ENCODE measurements at regions not wholly inside any gene's neighbourhood (a gene's known extent, or its start where the extent isn't known, plus 50 kb on each side); places are given as distances from the start of the nearest gene placed in this dataset.

DNA sequence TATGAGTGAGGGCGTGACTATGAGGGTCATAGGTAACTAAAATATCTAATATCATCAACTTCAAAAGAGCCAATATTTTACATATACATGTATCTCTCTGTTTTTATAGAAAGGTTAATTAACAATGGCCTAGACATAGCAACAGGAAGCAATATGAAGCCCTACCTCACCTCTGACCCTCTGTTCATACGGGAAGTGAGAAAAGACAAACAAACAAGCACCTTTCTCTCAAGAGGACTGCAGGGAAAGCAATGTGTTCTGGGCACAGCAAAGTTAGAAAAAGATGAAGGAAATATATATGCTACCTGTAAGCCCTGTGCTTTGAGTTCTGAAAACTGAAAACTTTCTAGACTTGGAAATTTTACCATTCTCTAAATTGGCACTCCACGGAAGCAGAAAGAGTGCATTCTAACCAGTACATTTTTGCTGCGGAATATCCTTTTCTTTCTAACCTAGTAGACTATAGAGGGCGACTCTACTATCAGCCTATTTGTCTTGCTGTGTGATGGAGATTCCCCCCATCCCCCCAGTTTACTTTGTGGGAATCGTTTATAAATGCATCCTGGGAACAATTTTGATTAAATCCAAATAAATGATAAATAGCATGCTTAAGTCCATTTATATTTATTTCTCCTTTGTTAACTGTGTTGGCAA lies 830.4 kb upstream of the FAT3 start:
- no peaks in the 10 kb centered on the region for H3K36me3 ChIP-seq (ENCODE audit: control insufficient read depth, insufficient read depth, low read length)
- H3K27me3 ChIP-seq (ENCODE audit: control insufficient read depth, insufficient read depth, low read length, poor library complexity, severe bottlenecking) = no peaks in the 10 kb centered on the region
- WGBS, 2 experiments = 90 to 91% methylated on average over 4 to 5 of the region's 6 CpGs
- no peak overlapping the region for H3K27ac ChIP-seq (ENCODE audit: insufficient read depth, low read depth, low read length, poor library complexity, severe bottlenecking)
- no peak overlapping the region for H3K4me3 ChIP-seq (ENCODE audit: insufficient read depth, low read depth, low read length)
- no peaks in the 10 kb centered on the region for H3K4me1 ChIP-seq (ENCODE audit: control insufficient read depth, insufficient read depth, low read length)
- no peaks in the 10 kb centered on the region for H3K9me3 ChIP-seq (ENCODE audit: control insufficient read depth, low read length)

DNA sequence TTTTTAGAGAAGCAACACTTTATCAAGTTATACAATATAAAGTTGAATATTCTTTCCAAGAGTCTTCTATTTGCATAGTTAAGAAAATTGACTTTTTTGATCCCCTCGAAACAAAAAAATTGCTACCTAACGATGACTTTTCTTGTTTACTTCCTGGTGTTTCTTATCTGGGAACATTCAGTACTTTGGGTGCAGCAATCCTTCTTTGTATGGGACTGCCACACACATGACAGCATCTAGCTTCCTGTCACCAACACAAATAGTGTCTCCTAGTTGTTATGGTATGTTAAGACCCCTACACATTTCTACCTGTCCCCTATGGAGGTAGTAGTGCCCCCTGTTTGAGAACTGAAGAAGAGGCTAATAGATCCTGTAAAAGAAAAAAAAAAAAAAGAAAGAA lies 841.7 kb upstream of the FAT3 start:
- H3K36me3 ChIP-seq (ENCODE audit: control insufficient read depth, insufficient read depth, low read length) = no peaks in the 10 kb centered on the region
- no peak overlapping the region for H3K27ac ChIP-seq (ENCODE audit: insufficient read depth, low read depth, low read length, poor library complexity, severe bottlenecking)
- WGBS, 2 experiments = 93 to 97% methylated on average over 2 of the region's 2 CpGs
- no peak overlapping the region for H3K4me3 ChIP-seq (ENCODE audit: insufficient read depth, low read depth, low read length)
- H3K4me1 ChIP-seq (ENCODE audit: control insufficient read depth, insufficient read depth, low read length) = no peaks in the 10 kb centered on the region
- no peaks in the 10 kb centered on the region for H3K9me3 ChIP-seq (ENCODE audit: control insufficient read depth, low read length)
- no peaks in the 10 kb centered on the region for H3K27me3 ChIP-seq (ENCODE audit: control insufficient read depth, insufficient read depth, low read length, poor library complexity, severe bottlenecking)

DNA sequence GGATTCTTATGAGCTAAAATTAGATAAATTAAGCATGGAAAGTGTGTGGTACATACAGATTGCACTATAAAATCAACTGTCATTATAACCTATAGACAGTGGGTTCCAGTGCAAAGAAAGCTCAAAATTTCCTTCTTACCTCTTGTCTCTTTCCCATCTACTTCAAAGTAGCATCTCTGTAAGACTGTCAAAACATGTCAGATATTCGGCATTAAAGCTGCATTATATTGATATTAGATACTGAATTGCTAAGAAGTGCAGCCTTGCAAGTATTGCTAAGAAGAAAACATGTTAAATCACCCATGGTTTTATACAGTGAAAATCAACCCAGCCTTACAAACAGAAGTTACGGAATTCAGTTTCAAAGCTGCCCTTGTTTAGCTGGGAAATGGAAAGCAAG lies 849.8 kb upstream of the FAT3 start:
- no peak overlapping the region for H3K27ac ChIP-seq (ENCODE audit: insufficient read depth, low read depth, low read length, poor library complexity, severe bottlenecking)
- whole genome bisulfite sequencing, 2 experiments = 96% methylated on average over 2 of the region's 2 CpGs; no CpG with 5 or more reads in 1 of the 2 experiments
- H3K36me3 ChIP-seq (ENCODE audit: control insufficient read depth, insufficient read depth, low read length) = no peaks in the 10 kb centered on the region
- H3K4me3 ChIP-seq (ENCODE audit: insufficient read depth, low read depth, low read length) = no peak overlapping the region
- H3K9me3 ChIP-seq (ENCODE audit: control insufficient read depth, low read length) = no peaks in the 10 kb centered on the region
- H3K4me1 ChIP-seq (ENCODE audit: control insufficient read depth, insufficient read depth, low read length) = no peaks in the 10 kb centered on the region
- H3K27me3 ChIP-seq (ENCODE audit: control insufficient read depth, insufficient read depth, low read length, poor library complexity, severe bottlenecking) = no peaks in the 10 kb centered on the region

DNA sequence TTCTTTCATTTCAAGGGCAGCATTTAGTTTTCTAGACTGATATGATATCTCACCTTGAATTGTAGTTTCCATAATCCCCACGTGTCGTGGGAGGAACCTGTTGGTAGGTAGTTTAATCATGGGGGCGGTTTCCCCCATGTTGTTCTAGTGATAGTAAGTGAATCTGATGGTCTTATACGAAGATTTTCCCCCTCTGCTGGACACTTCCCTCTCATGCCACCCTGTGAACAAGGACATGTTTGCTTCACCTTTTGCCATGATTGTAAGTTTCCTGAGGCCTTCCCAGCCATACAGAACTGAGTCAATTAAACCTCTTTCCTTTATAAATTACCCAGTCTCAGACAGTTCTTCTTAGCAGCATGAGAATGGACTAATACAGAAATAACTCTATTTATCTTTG lies 851.1 kb upstream of the FAT3 start:
- H3K4me3 ChIP-seq (ENCODE audit: insufficient read depth, low read depth, low read length) = no peak overlapping the region
- WGBS, 2 experiments = 83 to 85% methylated on average over 4 of the region's 4 CpGs
- no peaks in the 10 kb centered on the region for H3K36me3 ChIP-seq (ENCODE audit: control insufficient read depth, insufficient read depth, low read length)
- H3K27me3 ChIP-seq (ENCODE audit: control insufficient read depth, insufficient read depth, low read length, poor library complexity, severe bottlenecking) = no peaks in the 10 kb centered on the region
- no peaks in the 10 kb centered on the region for H3K4me1 ChIP-seq (ENCODE audit: control insufficient read depth, insufficient read depth, low read length)
- H3K27ac ChIP-seq (ENCODE audit: insufficient read depth, low read depth, low read length, poor library complexity, severe bottlenecking) = no peak overlapping the region
- no peaks in the 10 kb centered on the region for H3K9me3 ChIP-seq (ENCODE audit: control insufficient read depth, low read length)

DNA sequence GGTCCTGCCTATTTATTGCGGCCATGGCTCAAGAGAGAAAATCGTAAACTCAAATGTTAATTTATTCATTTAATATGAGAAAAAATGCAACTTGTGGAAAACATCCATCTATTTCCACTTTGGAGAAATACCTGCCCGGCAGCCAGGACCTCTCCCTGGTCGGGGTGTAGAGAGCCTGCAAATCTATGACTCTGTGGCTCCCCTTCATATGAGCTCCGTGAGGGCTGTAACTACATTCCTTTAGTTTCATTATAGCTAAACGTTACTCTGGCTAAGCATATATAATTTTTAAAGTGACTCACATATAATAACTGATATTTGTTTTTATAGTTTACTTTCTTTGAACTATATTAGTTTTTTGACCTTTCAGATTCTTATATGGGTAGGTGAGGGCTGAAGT lies 857.8 kb upstream of the FAT3 start:
- no peak overlapping the region for H3K27ac ChIP-seq (ENCODE audit: insufficient read depth, low read depth, low read length, poor library complexity, severe bottlenecking)
- no peaks in the 10 kb centered on the region for H3K9me3 ChIP-seq (ENCODE audit: control insufficient read depth, low read length)
- no peak overlapping the region for H3K4me3 ChIP-seq (ENCODE audit: insufficient read depth, low read depth, low read length)
- no peaks in the 10 kb centered on the region for H3K27me3 ChIP-seq (ENCODE audit: control insufficient read depth, insufficient read depth, low read length, poor library complexity, severe bottlenecking)
- H3K4me1 ChIP-seq (ENCODE audit: control insufficient read depth, insufficient read depth, low read length) = no peaks in the 10 kb centered on the region
- WGBS, 2 experiments = 91 to 96% methylated on average over 3 to 5 of the region's 6 CpGs
- H3K36me3 ChIP-seq (ENCODE audit: control insufficient read depth, insufficient read depth, low read length) = no peaks in the 10 kb centered on the region

DNA sequence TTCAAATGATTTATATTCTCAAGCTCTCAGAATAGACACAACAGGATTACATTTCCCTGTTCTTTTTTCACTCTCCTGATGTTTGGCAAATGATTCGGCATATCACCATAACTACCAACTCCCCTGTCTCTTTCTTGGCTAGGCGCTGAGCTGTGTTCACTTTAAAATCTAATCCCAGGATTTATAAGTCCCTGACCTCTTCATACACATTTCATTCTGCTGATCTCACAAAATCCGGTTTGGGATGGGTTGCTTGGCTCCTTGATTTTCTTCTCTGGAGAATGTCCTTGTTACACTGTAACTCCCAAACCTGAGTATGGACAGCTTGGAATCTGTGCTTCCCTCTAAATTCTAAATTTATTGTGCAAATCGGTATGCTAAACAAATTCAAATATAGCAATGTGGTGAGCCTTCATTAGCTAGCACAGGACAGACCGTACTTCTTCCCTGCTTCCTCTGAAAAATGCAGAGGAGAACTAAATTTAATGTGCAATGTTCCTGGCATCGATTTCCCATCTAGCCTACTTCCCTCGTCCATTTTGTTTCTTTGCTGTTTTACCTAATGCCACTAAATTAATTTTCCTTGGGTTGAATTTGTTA lies 858.5 kb upstream of the FAT3 start:
- H3K9me3 ChIP-seq (ENCODE audit: control insufficient read depth, low read length) = no peaks in the 10 kb centered on the region
- H3K4me3 ChIP-seq (ENCODE audit: insufficient read depth, low read depth, low read length) = no peak overlapping the region
- 92 to 95% methylated on average over 7 of the region's 7 CpGs for WGBS, 2 experiments
- H3K4me1 ChIP-seq (ENCODE audit: control insufficient read depth, insufficient read depth, low read length) = no peaks in the 10 kb centered on the region
- no peaks in the 10 kb centered on the region for H3K36me3 ChIP-seq (ENCODE audit: control insufficient read depth, insufficient read depth, low read length)
- H3K27me3 ChIP-seq (ENCODE audit: control insufficient read depth, insufficient read depth, low read length, poor library complexity, severe bottlenecking) = no peaks in the 10 kb centered on the region
- no peak overlapping the region for H3K27ac ChIP-seq (ENCODE audit: insufficient read depth, low read depth, low read length, poor library complexity, severe bottlenecking)

DNA sequence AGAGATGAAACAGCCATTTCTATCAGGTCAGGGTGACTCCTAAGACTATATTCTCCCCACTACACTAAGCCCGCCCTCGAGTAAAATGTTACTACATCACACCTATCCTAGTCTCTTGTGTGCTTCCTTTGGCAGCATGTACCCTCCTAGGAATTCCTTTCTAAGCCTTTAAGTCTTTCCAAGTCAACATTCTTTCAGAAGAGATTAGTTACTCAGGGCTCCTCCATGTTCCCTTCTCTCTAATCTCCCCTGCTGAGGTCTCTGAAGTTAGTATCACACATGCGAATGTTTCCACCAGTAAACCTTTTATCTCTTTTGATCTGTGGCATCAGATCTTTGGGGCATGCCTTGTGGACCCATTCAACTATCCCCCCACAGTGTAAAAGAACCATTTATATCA lies 873.7 kb upstream of the FAT3 start:
- Histone ChIP-seq H3K4me3 (ENCODE audit: insufficient read depth, low read depth, low read length) (no peak overlapping the region), H3K4me1 (ENCODE audit: control insufficient read depth, insufficient read depth, low read length) (no peaks in the 10 kb centered on the region), H3K27me3 (ENCODE audit: control insufficient read depth, insufficient read depth, low read length, poor library complexity, severe bottlenecking) (no peaks in the 10 kb centered on the region), H3K36me3 (ENCODE audit: control insufficient read depth, insufficient read depth, low read length) (no peaks in the 10 kb centered on the region), H3K9me3 (ENCODE audit: control insufficient read depth, low read length) (no peaks in the 10 kb centered on the region), H3K27ac (ENCODE audit: insufficient read depth, low read depth, low read length, poor library complexity, severe bottlenecking) (no peak overlapping the region)
- WGBS, 2 experiments = 53 to 54% methylated on average over 3 of the region's 3 CpGs

DNA sequence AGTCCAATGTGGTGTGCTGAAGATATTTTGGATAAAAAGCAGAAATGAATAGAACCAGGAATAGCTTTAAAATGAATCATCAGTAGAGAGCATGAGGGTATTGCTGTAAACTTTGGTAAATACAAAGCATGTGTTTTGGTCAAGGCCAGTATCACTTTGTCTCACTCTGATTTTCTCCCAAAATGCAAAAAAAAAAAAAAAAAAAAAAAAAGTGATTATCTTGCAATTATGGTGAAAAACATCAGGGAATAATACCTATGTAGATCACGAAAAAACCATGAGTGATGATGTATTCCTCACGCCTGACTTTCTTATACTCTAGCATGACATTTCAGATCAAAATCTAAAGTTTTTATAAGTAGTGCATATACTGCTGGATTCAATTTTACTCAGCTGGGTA lies 897.9 kb upstream of the FAT3 start:
- Histone ChIP-seq H3K4me3 (ENCODE audit: insufficient read depth, low read depth, low read length) (no peak overlapping the region), H3K4me1 (ENCODE audit: control insufficient read depth, insufficient read depth, low read length) (no peaks in the 10 kb centered on the region), H3K36me3 (ENCODE audit: control insufficient read depth, insufficient read depth, low read length) (no peaks in the 10 kb centered on the region), H3K9me3 (ENCODE audit: control insufficient read depth, low read length) (no peaks in the 10 kb centered on the region), H3K27me3 (ENCODE audit: control insufficient read depth, insufficient read depth, low read length, poor library complexity, severe bottlenecking) (no peaks in the 10 kb centered on the region), H3K27ac (ENCODE audit: insufficient read depth, low read depth, low read length, poor library complexity, severe bottlenecking) (no peak overlapping the region)
- WGBS, 2 experiments = 94% methylated on average over 2 of the region's 2 CpGs; no CpG with 5 or more reads in 1 of the 2 experiments

DNA sequence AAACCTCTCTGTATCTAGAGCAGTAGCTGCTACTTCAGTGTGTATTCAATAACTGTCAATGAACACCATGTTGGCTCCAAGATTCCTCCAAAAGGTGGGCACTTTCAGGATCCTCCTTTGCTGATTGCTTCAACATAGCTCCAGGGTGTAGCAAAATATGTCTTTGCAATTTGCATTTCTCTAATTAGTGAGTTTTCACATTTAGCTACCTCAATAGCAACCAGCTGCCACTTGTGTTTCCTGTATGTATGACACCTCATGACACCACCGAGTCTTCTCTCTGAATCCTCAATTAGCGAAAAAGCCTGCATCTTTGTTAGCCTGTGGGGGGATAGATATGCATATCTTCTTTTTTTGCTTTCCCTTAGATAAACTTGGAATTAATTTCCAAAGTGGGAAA lies 898.3 kb upstream of the FAT3 start:
- Histone ChIP-seq H3K36me3 (ENCODE audit: control insufficient read depth, insufficient read depth, low read length) (no peaks in the 10 kb centered on the region), H3K27ac (ENCODE audit: insufficient read depth, low read depth, low read length, poor library complexity, severe bottlenecking) (no peak overlapping the region), H3K9me3 (ENCODE audit: control insufficient read depth, low read length) (no peaks in the 10 kb centered on the region), H3K27me3 (ENCODE audit: control insufficient read depth, insufficient read depth, low read length, poor library complexity, severe bottlenecking) (no peaks in the 10 kb centered on the region), H3K4me3 (ENCODE audit: insufficient read depth, low read depth, low read length) (no peak overlapping the region), H3K4me1 (ENCODE audit: control insufficient read depth, insufficient read depth, low read length) (no peaks in the 10 kb centered on the region)
- 100% methylated on average over 1 to 2 of the region's 2 CpGs for WGBS, 2 experiments

DNA sequence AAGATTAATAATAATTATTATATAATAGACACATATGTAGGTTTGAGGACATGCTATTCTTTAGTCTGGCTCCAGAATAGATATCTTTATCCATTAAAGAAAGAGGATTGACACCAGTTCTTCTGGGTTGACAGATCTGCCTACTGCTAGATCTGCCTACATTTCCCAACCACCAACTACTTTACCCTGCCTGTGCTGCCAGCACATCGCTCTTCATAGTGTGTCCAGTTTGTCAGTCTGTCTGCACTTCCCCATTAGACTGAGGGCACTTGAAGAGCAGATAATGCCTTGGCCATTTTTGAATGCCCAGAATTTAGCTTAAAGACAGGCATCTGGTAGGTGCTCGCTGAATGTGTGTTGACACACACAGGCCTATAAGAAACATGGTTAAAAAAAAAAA lies 910.1 kb upstream of the FAT3 start:
- Histone ChIP-seq H3K4me1 (ENCODE audit: control insufficient read depth, insufficient read depth, low read length) (no peaks in the 10 kb centered on the region), H3K36me3 (ENCODE audit: control insufficient read depth, insufficient read depth, low read length) (no peaks in the 10 kb centered on the region)
- WGBS, 2 experiments = 94 to 95% methylated on average over 2 of the region's 2 CpGs

More for the DNA sequence above, 910.1 kb upstream of the FAT3 start:
- Histone ChIP-seq H3K27ac (ENCODE audit: insufficient read depth, low read depth, low read length, poor library complexity, severe bottlenecking) (no peak overlapping the region), H3K4me3 (ENCODE audit: insufficient read depth, low read depth, low read length) (no peak overlapping the region), H3K9me3 (ENCODE audit: control insufficient read depth, low read length) (no peaks in the 10 kb centered on the region), H3K27me3 (ENCODE audit: control insufficient read depth, insufficient read depth, low read length, poor library complexity, severe bottlenecking) (no peaks in the 10 kb centered on the region)
